A673 (cell line): ENCODE measurements at regions not wholly inside any gene's neighbourhood (a gene's known extent, or its start where the extent isn't known, plus 50 kb on each side); places are given as distances from the start of the nearest gene placed in this dataset.

Experiments used
- BruUV-seq: library from RNA; stranded (reverse); fragments of 400-500 nt; replicated peaks from 2 replicates; lab custom pipeline; 2021; lab: Mats Ljungman, UMichigan
- CTCF ChIA-PET: fragments of 300-600 bp; sonication (Branson Sonifier 250); formaldehyde crosslinking; loops from one replicate; lab custom pipeline; 2022; ENCODE audit warnings: antibody characterized with exemption; lab: Charles Lee
- POLR2A ChIA-PET: fragments of 300-600 bp; sonication (Branson Sonifier 250); formaldehyde crosslinking; loops from one replicate; lab custom pipeline; 2022; ENCODE audit warnings: antibody characterized with exemption; ENCODE audit not compliant: low non-redundant PET; lab: Charles Lee
- DNase-seq: peaks from one replicate; pipeline ENCODE4 v3.0.0-alpha.2; 2015; ENCODE audit warnings: low spot score
- H3K27ac ChIP-seq: fragments of 200-600 bp; sonication (generic); 2 replicates; pipeline ENCODE4 v1.5.1; 2016; ENCODE audit warnings: mixed run types, low read depth, mild to moderate bottlenecking, mixed read lengths, antibody characterized with exemption, low read length; ENCODE audit not compliant: poor library complexity, severe bottlenecking
- H3K27me3 ChIP-seq: fragments of 200-600 bp; sonication (generic); replicated peaks from 2 replicates; pipeline ENCODE4 v1.6.1; 2017; ENCODE audit warnings: mixed run types, low read depth, mild to moderate bottlenecking, mixed read lengths, antibody characterized with exemption, low read length; ENCODE audit not compliant: insufficient read depth, poor library complexity
- H3K36me3 ChIP-seq: fragments of 200-600 bp; sonication (generic); 2 replicates; pipeline ENCODE4 v1.6.1; 2016; ENCODE audit warnings: mixed run types, mild to moderate bottlenecking, mixed read lengths, antibody characterized with exemption, low read length; ENCODE audit not compliant: insufficient read depth, poor library complexity, severe bottlenecking
- H3K4me1 ChIP-seq: fragments of 200-600 bp; sonication (generic); 2 replicates; pipeline ENCODE4 v1.6.1; 2017; ENCODE audit warnings: mixed run types, mild to moderate bottlenecking, mixed read lengths, antibody characterized with exemption, low read length; ENCODE audit not compliant: insufficient read depth, poor library complexity, severe bottlenecking
- H3K4me3 ChIP-seq: fragments of 200-600 bp; sonication (generic); 2 replicates; pipeline ENCODE4 v1.5.1; 2016; ENCODE audit warnings: low read depth, mixed run types, mild to moderate bottlenecking, mixed read lengths, low read length; ENCODE audit not compliant: poor library complexity, severe bottlenecking
- H3K9me3 ChIP-seq: fragments of 200-600 bp; sonication (generic); 2 replicates; pipeline ENCODE4 v1.6.1; 2016; ENCODE audit warnings: mixed run types, low read depth, mild to moderate bottlenecking, mixed read lengths, antibody characterized with exemption, low read length; ENCODE audit not compliant: poor library complexity, severe bottlenecking
- EZH2 ChIP-seq: fragments of 200-600 bp; sonication (generic); IDR thresholded peaks from 2 replicates; pipeline ENCODE4 v1.6.1; 2017; ENCODE audit warnings: borderline replicate concordance, low read depth, mild to moderate bottlenecking, mixed read lengths, antibody characterized with exemption, low read length; ENCODE audit not compliant: poor library complexity, severe bottlenecking
- intact Hi-C: fragments of 100-400 bp; cut with micrococcal nuclease; formaldehyde crosslinking; loops from one replicate; pipeline ENCODE4 v1.10.0; 2022; ENCODE audit not compliant: unreplicated experiment
- TF ChIP-seq, protein P1 (sequence below): fragments of 300-800, 200-600 bp; sonication (generic); conservative IDR thresholded peaks from 2 replicates; pipeline ENCODE4 v1.5.1; 2017; ENCODE audit warnings: low read depth, mild to moderate bottlenecking, antibody characterized with exemption, low read length, moderate library complexity, mixed read lengths

DNA sequence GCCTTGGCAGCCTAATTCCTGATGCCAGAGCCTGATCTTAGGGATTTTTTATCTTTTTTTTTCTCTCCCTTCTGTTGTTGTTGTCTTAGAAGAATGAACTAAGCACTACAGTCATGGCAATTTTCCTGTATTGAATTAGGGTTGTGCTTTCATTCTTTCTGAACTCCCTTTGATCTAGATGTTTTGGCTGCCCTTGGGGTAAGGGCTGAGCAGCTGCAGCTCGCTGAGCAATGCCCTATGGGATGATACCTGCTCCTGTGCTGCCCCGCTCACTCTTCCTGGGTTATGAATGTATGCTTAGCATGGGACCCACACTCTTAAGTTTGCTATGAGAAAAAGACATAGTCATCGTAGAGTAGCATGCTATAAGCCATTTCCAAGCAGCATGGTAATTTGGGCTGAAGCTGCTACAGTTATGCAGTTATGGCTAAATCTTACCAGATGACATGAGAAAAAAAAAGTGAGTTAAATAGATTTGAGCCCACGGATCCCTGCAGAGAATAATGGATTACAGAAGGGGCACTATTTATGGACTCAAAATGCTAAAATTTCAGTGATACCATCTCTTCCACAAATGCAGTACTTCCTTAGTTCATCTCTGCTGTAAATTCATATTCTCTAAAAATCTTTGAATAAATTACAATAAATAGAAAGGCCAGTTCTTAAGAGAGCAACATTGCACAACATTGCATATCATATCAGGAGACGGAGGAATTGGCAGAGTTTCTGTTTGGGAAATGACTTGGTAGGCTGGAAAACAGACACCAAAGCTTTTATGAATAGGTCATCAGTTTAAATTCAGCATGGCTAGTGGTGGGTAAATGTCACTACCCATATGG is 79.2 kb upstream of the PTHLH start:
- BruUV-seq: no TSS peak
- peak; percentile 69 for DNase-seq
- ChIA-PET CTCF (interaction anchor here (0.7 kb wide), 1 partner anchor 303 kb away, joined by 3 read pairs; no protein-coding TSS in a partner anchor), POLR2A (no interaction called here)
- TF ChIP-seq EZH2: no peak
- TF ChIP-seq, protein P1, sequence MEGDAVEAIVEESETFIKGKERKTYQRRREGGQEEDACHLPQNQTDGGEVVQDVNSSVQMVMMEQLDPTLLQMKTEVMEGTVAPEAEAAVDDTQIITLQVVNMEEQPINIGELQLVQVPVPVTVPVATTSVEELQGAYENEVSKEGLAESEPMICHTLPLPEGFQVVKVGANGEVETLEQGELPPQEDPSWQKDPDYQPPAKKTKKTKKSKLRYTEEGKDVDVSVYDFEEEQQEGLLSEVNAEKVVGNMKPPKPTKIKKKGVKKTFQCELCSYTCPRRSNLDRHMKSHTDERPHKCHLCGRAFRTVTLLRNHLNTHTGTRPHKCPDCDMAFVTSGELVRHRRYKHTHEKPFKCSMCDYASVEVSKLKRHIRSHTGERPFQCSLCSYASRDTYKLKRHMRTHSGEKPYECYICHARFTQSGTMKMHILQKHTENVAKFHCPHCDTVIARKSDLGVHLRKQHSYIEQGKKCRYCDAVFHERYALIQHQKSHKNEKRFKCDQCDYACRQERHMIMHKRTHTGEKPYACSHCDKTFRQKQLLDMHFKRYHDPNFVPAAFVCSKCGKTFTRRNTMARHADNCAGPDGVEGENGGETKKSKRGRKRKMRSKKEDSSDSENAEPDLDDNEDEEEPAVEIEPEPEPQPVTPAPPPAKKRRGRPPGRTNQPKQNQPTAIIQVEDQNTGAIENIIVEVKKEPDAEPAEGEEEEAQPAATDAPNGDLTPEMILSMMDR: no peak
- H3K4me3 ChIP-seq: peak overlapping the region; percentile 9
- H3K27ac ChIP-seq: peak overlapping the region; percentile 63
- no peaks in the 10 kb centered on the region for H3K36me3 ChIP-seq
- no peaks in the 10 kb centered on the region for H3K27me3 ChIP-seq
- peaks cover 17% of the 10 kb centered on the region for H3K4me1 ChIP-seq
- intact Hi-C loops: no loop called here
- H3K9me3 ChIP-seq: no peaks in the 10 kb centered on the region

DNA sequence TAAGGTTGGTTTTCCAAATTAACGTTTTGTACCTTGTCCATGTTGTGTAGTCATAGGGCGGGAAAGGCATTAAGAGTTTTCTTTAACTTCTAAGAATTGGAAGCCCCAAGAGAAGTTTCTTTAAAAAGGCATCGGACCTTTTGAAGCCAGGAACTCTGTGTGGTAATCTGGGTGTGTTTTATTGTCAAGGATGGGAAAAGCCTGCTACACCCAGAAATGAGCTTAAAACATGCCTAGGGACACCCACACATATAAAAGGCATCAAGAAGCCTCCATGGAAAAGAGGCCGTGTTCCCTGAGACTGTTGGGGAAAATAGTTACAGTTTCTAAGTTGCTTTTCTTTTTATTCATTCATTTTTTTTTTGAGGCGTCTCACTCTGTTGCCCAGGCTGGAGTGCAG is 81.0 kb upstream of the PTHLH start:
- Histone ChIP-seq H3K27me3 (no peaks in the 10 kb centered on the region), H3K4me1 (peaks cover 24% of the 10 kb centered on the region), H3K4me3 (no peak overlapping the region), H3K9me3 (no peaks in the 10 kb centered on the region), H3K27ac (no peak overlapping the region), H3K36me3 (no peaks in the 10 kb centered on the region)
- ChIA-PET CTCF (no interaction called here), POLR2A (no interaction called here)
- no peak for DNase-seq
- intact Hi-C loops: no loop called here
- TF ChIP-seq, protein P1: no peak
- no peak for TF ChIP-seq EZH2
- no TSS peak for BruUV-seq

- Histone ChIP-seq H3K9me3 (no peaks in the 10 kb centered on the region), H3K36me3 (no peaks in the 10 kb centered on the region), H3K4me3 (no peak overlapping the region), H3K4me1 (peaks cover 25% of the 10 kb centered on the region), H3K27me3 (no peaks in the 10 kb centered on the region), H3K27ac (no peak overlapping the region)
- CTCF ChIA-PET: no interaction called here
- POLR2A ChIA-PET: no interaction called here
- no peak for DNase-seq
- intact Hi-C loops: no loop called here
- TF ChIP-seq, protein P1: no peak
- TF ChIP-seq EZH2: no peak
- no TSS peak for BruUV-seq
Observed at GRCh38 chr12:28054583-28054982, 82.0 kb upstream of the PTHLH start.
